Glomerular visceral epithelial cell (primary cell): ENCODE measurements at regions not wholly inside any gene's neighbourhood (a gene's known extent, or its start where the extent isn't known, plus 50 kb on each side); places are given as distances from the start of the nearest gene placed in this dataset.
A peak's percentile ranks its signal among the peaks of the same experiment; 100 is the strongest.
"Not testable (repeated sequence)": the region's sequence is repeated elsewhere in the genome, so short reads cannot be mapped to it uniquely, and the experiment has no call there.

Experiments
- DNase-seq: peaks from one replicate; pipeline ENCODE4 v3.0.0-alpha.2; 2016; ENCODE audit errors: extremely low spot score

- not testable (repeated sequence) for DNase-seq
These were observed 142.9 kb upstream of the PLGLB2 start for GRCh38 chr2:87604980-87605379.

DNA sequence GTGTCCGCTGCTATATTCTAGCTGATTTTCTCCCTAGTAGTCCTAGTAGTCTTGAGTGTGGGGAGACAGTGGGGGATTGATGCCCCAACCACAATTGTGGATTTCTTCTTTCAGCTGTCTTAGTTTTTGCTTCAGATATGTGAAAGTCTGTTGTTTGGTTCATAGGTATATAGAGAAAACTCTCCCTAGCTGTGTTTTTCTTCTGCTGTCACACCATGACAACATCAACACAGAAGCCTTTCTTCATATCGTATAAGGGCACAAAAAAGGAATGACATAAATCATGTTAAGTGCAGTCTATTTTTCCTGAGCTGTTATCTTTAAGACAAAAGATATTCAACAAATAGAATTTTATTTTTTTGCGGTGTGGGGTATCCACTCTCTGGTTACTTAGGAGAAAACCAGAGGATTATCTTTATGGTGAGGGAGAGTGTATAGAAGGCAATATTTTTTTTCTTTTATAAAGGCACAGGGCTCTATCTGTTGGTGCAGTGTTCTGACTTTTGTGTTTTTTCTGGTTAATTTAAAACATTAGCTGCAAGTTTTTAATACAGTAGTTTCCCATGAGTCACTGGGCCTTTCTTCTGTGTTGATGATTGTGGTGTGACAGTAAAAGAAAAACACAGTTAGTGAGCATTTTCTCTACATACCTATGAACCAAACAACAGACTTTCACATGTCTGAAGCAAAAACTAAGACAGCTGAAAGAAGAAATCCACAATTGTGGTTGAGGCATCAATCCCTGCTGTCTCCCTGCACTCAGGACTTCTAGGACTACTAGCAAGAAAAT, 139.3 kb upstream of the PLGLB2 start:
- DNase-seq: not testable (repeated sequence)

DNA sequence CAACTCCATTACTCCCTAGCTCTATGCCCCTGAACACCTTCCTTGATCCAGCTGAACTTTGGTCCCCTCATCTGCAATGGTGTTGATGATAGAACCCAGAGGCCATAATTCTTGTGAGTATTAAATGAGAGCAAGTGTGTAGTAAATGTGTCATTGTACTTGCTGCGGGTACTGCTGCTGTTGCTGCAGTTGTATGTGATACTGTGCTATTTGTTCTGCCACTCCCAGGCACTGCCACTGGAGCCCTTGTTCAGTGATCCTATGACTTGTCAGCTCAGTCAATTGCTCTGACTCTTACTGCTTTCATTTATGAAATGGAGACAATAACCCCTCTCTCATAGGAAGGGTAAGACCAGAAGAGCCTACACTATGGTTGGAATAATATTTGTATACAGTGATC, 136.9 kb upstream of the PLGLB2 start:
- DNase-seq: not testable (repeated sequence)

DNA sequence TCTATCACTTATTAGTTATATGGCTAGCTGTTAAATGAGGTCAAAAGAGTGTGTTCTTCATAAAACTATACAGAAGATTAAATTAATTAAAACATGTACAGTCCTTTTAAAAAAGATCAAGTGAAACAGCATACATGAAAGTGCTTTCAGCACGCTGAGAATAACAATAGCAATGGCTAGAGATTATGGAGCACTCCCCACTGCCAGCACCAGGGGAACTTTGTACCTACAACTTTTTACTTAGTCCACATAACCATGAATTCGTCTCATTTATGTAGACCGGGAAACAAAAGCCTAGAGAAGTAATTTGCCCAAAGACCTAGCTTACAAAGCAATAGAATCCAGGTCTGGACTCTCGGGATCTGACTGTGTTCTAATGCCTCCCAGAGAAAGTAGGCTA, 136.5 kb upstream of the PLGLB2 start:
- not testable (repeated sequence) for DNase-seq

DNA sequence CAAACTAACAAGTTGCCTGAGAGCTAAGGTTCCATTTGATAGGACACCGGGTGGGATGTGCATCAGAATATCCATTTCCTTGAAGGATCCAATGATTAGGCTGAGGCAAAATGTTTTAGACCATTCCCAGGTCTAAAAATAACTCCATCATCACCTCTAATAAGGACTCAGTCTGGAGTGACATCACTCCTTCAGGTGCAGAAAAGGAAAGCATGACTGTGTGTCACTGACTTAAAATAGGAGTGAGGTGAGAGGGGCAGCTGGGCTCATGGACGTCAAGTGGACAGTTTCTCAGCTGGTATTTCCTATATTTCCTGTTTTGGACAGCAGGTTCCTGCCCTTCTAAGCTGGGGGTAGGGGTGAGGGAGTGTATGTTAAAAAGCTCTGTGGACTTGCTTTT, 135.9 kb upstream of the PLGLB2 start:
- not testable (repeated sequence) for DNase-seq

- not testable (repeated sequence) for DNase-seq
These were observed 133.0 kb upstream of the PLGLB2 start for GRCh38 chr2:87614829-87615434.

DNA sequence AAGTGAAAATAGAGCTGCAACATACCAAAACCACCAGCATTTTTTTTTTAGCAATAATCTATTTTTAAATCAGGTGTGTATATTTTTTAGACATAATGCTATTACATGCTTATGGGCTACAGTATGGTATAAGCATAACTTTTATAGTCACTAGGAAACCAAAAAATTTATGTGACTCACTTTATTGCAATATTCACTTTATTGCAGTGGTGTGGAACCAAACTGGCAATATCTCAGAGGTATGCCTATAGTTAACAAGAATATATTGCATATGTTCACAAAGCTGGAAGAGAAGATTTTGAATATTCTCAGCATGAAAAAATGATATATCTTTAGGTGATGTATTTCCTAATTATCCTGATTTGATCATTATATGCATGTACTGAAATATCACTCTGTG, 128.8 kb upstream of the PLGLB2 start:
- DNase-seq: not testable (repeated sequence)

- not testable (repeated sequence) for DNase-seq
These were observed 126.7 kb upstream of the PLGLB2 start for GRCh38 chr2:87621139-87621538.

DNA sequence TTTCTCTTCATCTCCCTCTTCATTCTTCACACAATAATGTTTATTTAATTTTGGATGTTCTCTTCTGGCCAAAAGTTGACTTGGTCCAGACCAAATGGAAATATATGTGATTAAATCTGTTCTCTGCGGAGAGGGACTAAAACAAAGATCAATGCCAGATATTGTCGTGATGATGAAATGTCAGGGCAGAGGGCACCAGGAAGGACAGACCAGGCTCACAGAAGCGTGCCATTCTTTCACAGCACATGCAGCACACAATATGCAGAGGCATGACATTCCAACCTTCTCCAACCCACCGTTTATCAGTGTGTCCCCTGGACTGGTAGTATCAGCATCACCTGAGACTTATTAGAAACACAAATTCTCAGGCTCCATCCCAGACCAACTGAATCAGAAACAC, 125.2 kb upstream of the PLGLB2 start:
- DNase-seq: not testable (repeated sequence)

- peak; percentile 69 for DNase-seq
These were observed 118.1 kb upstream of the PLGLB2 start for GRCh38 chr2:87629491-87630458.

GRCh38 chr2:87630892-87631291, 117.0 kb upstream of the PLGLB2 start:
- DNase-seq: not testable (repeated sequence)

DNA sequence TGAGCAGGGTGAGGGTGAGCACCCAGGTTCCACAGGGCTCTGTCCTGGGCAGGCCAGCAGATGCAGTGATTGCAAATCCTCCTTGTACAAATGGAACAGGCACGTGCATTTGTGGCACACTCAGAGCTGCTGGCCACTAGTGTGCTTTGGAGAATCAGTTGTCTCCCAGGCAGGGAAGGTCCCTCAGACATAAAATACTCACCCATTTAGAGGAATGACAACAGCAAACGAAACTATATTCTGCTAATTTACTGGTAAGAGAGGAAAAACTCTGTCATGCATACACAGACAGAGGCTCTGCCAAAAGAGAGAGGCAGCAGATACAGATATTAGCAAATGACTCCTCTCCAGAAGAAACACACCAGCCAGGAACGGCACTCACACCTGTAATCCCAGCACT, 116.5 kb upstream of the PLGLB2 start:
- not testable (repeated sequence) for DNase-seq

GRCh38 chr2:87633287-87633963, 114.5 kb upstream of the PLGLB2 start:
- not testable (repeated sequence) for DNase-seq

GRCh38 chr2:87634106-87634505, 113.8 kb upstream of the PLGLB2 start:
- not testable (repeated sequence) for DNase-seq

GRCh38 chr2:87634971-87635650, 112.8 kb upstream of the PLGLB2 start:
- DNase-seq: not testable (repeated sequence)

DNA sequence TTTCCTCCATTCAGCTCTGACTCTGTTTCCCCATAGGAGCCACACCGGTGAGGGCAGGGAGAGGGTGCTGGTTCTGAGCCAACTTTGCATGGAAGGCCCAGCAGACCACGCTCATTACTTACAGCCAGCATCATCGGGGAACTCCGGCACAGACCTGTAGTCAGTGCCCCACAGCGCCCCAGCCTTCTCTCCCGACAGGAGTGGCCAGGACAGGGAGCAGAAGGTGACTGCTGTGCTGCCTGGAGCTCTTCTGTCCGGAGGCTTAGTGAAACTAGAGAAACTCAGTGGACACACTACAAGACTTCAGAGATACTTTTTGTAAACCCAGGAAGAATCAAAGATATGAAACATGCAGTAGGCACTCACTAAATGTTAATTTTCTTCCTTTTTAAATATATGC, 111.6 kb upstream of the PLGLB2 start:
- not testable (repeated sequence) for DNase-seq

GRCh38 chr2:87636735-87637134, 111.2 kb upstream of the PLGLB2 start:
- not testable (repeated sequence) for DNase-seq

GRCh38 chr2:87637249-87637990, 110.5 kb upstream of the PLGLB2 start:
- peak; percentile 65 for DNase-seq

DNA sequence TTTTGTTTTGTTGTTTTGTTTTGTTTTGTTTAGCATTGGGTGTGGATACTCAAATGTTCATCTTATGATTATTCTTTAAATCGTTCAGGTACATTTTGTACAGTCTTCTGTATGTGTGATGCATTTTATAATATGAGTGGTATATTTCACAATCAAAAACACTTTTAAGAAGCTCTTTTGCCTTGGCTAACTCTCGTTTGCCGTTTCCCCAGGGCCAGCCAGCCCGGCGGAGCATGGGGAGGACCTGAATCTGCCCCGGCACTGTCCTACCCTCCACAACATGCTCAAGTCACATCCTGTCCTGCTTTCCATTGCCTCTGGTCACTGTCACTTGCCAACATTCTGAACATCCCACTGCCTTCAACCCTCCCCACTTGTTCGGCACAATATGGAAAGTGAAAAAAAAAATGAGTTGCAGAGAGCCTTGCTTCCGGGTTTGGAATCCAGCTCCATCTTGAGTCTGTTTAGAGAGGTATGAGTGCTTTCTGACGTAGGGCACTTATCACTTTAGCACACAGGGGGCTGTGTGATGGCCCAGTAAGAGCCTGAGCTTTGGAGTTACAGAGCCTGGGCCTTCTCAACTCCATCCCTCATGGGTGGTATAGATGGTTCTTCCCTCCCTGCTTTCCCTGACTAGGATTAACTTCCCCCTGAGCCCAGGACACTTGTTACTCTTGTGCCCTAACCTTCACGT, 109.6 kb upstream of the PLGLB2 start:
- DNase-seq: not testable (repeated sequence)

- DNase-seq: not testable (repeated sequence)
These were observed 109.0 kb upstream of the PLGLB2 start for GRCh38 chr2:87638872-87639271.
